BLaER1 treated with 17β-estradiol and CSF1 and Interleukin-3, amounts not matched to agents 10 nM and 100 nM (cell line): ENCODE measurements at regions not wholly inside any gene's neighbourhood (a gene's known extent, or its start where the extent isn't known, plus 50 kb on each side); places are given as distances from the start of the nearest gene placed in this dataset.
"Not testable (repeated sequence)": the region's sequence is repeated elsewhere in the genome, so short reads cannot be mapped to it uniquely, and the experiment has no call there.

ENCODE experiments used
- H3K27ac ChIP-seq, 11 experiments: shearing (Covaris generic); formaldehyde crosslinking; 2 replicates each; pipeline ENCODE4 v1.8.1; 2022
- H3K27me3 ChIP-seq, 11 experiments: shearing (Covaris generic); formaldehyde crosslinking; 2 replicates each; pipeline ENCODE4 v1.8.1; 2022
- H3K36me3 ChIP-seq, 11 experiments: shearing (Covaris generic); formaldehyde crosslinking; 2 replicates each; pipeline ENCODE4 v1.8.1; 2022
- H3K4me1 ChIP-seq, 10 experiments: shearing (Covaris generic); formaldehyde crosslinking; 2 replicates each; pipeline ENCODE4 v1.8.1; 2022
- H3K4me2 ChIP-seq, 11 experiments: shearing (Covaris generic); formaldehyde crosslinking; 2 replicates each; pipeline ENCODE4 v1.8.1; 2022
- H3K4me3 ChIP-seq, 10 experiments: shearing (Covaris generic); formaldehyde crosslinking; 2 replicates each; pipeline ENCODE4 v1.8.1; 2022
- H3K9ac ChIP-seq, 11 experiments: shearing (Covaris generic); formaldehyde crosslinking; 2 replicates each; pipeline ENCODE4 v1.8.1; 2022
- H3K9me3 ChIP-seq, 11 experiments: shearing (Covaris generic); formaldehyde crosslinking; replicated peaks in 1 of 11; 2 replicates each; pipeline ENCODE4 v1.8.1; 2022
- H4K20me1 ChIP-seq, 11 experiments: shearing (Covaris generic); formaldehyde crosslinking; 2 replicates each; pipeline ENCODE4 v1.8.1; 2022
- Cebpa-rat ChIP-seq, 11 experiments: shearing (Covaris generic); IDR thresholded peaks; 2 replicates each; pipeline ENCODE4 v1.8.1; 2022

DNA sequence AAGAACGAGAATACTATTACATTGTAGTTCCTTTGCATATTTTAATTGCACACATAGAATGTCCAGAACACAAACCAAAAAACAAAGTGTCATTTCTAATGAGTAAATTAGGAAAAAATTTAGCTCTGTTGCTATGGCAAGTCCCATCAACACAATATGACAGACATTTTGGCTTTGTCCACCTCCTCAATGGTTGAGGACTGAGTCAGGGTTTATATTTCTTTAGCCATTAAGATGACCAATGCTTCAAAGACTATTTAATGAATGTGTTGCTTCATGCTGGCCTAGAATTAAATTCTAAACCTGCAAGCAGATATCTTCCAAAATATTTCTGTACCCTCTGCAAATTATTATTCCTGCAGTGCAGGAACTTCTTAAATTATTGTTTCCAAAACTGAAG lies 719.2 kb downstream of the NTRK3 start:
- no peak overlapping the region for H3K9ac ChIP-seq

DNA sequence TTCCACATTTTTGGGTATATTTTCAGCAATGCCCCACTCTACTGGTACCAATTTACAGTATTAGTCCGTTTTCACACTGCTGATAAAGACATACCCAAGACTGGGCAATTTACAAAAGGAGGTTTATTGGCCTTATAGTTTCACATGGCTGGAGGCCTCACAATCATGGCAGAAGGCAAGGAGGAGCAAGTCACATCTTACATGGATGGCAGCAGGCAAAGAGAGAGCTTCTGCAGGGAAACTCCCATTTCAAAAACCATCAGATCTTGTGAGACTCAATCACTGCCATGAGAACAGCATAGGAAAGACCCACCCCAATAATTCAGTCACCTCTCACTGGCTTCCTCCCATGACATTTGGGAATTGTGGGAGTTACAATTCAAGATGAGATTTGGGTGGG lies 722.9 kb downstream of the NTRK3 start:
- H3K4me3 ChIP-seq, H3K27ac ChIP-seq, H3K4me2 ChIP-seq, H3K27me3 ChIP-seq, H3K9ac ChIP-seq, H3K4me1 ChIP-seq, H3K36me3 ChIP-seq, H4K20me1 ChIP-seq: not testable (repeated sequence)
- peaks cover 6 to 25% (median 16%) of the 10 kb centered on the region in 11 experiments; a peak in 21 of 22 replicates for H3K9me3 ChIP-seq

More for the DNA sequence above, 719.2 kb downstream of the NTRK3 start:
- Histone ChIP-seq H3K36me3 (no peaks in the 10 kb centered on the region), H3K27ac (no peak overlapping the region), H3K9me3 (peaks cover 6 to 24% (median 16%) of the 10 kb centered on the region in 11 experiments; a peak in 21 of 22 replicates), H3K4me1 (no peaks in the 10 kb centered on the region), H3K27me3 (no peaks in the 10 kb centered on the region), H4K20me1 (no peaks in the 10 kb centered on the region), H3K4me3 (no peak overlapping the region), H3K4me2 (no peak overlapping the region)
- TF ChIP-seq Cebpa-rat (IDR thresholded peaks at IDR 0.05): no peak

DNA sequence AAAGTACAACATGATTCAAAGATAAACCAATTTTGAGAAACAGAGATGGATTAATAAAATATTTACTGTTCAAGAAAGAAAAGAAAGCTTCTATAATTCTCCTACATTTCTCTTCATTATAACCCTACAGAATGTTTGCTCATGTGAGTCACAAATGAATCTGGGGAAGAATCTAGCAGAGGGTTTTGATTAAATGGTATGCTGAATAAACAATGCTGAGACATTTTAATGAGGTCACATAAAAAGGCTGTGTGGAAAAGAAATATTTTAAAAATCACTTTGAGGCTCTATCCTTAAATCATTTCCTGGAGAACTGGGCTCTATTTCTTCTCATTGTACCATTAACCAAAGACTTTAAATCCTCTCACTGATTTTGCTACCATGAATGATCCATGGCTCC lies 727.7 kb downstream of the NTRK3 start:
- TF ChIP-seq Cebpa-rat (IDR thresholded peaks at IDR 0.05): no peak

DNA sequence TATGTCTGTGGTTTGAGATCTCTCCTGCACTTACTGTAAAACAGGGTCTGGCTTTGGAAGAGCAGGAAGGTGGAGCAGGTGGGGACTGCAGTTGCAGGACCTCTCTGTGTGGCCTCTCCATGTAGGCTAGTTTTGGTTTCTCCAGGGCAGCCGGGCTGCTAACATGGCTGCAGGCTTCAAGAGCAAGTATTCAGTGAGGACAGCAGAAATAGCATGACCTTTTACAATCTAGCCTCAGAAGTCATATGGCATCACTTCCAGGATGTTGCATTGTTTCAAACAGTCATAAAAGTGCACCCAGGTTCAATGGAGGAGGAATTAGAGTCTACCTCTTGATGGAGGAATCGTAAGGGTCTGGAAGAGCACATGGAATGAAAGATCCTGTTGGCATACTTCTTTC lies 728.7 kb downstream of the NTRK3 start:
- TF ChIP-seq Cebpa-rat (IDR thresholded peaks at IDR 0.05): no peak

More for the DNA sequence above, 727.7 kb downstream of the NTRK3 start:
- Histone ChIP-seq H4K20me1 (no peaks in the 10 kb centered on the region), H3K9ac (no peak overlapping the region), H3K4me3 (no peak overlapping the region), H3K36me3 (no peaks in the 10 kb centered on the region), H3K27me3 (no peaks in the 10 kb centered on the region), H3K4me2 (no peak overlapping the region), H3K27ac (no peak overlapping the region), H3K4me1 (no peaks in the 10 kb centered on the region), H3K9me3 (peaks cover 5 to 16% (median 11%) of the 10 kb centered on the region in 11 experiments; a peak in 21 of 22 replicates)

DNA sequence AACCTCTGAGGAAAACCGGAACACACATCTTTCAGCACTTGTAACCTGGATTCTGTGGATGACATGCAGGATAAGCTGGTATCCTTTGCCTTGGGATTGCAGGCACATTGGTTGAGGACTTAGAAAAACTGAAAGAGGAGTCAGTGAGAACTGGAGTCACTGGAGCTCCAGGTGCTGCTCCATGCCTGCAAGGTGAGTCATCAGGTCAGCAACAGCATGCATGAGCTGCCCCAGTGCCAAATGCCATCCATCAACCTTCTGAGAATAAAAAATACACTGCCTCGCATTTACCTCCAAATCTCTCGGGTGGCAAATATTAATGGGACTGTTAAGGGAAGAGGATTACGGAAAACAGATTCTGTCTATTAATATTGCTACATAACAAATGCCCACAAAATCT lies 729.1 kb downstream of the NTRK3 start:
- Histone ChIP-seq H3K36me3 (no peaks in the 10 kb centered on the region), H3K4me1 (no peaks in the 10 kb centered on the region), H3K4me3 (no peak overlapping the region), H3K4me2 (no peak overlapping the region), H3K9me3 (peaks cover 0 to 2% (median 0%) of the 10 kb centered on the region in 11 experiments; a peak in 2 of 22 replicates), H3K27ac (no peak overlapping the region), H4K20me1 (no peaks in the 10 kb centered on the region), H3K9ac (no peak overlapping the region), H3K27me3 (no peaks in the 10 kb centered on the region)
- TF ChIP-seq Cebpa-rat (IDR thresholded peaks at IDR 0.05): no peak

More for the DNA sequence above, 728.7 kb downstream of the NTRK3 start:
- Histone ChIP-seq H4K20me1 (no peaks in the 10 kb centered on the region), H3K9ac (no peak overlapping the region), H3K36me3 (no peaks in the 10 kb centered on the region), H3K4me3 (no peak overlapping the region), H3K9me3 (peaks cover 0 to 7% (median 1%) of the 10 kb centered on the region in 11 experiments; a peak in 6 of 22 replicates), H3K27ac (no peak overlapping the region), H3K4me1 (no peaks in the 10 kb centered on the region), H3K4me2 (no peak overlapping the region), H3K27me3 (no peaks in the 10 kb centered on the region)

DNA sequence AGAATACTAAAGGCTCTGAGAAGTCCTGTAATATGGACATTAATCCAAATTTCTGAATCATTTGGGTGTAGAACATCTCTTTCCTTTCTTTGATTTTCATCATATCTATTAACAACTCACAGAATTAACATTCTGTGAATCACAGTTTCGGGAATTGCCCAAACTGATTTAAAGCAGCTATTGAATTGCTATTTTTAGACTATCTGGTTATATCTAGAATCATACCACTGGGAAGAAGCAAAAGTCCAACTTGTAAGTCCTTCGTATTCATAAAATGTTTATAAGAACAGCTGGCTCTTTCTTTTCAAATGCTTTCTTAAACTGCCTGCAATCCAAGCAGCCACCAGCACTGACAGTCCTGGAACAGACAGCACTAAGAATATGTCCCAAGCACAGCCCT lies 733.0 kb downstream of the NTRK3 start:
- TF ChIP-seq Cebpa-rat (IDR thresholded peaks at IDR 0.05): no peak
- H3K9me3 ChIP-seq: no peaks in the 10 kb centered on the region
- H3K27ac ChIP-seq: no peak overlapping the region
- no peaks in the 10 kb centered on the region for H3K27me3 ChIP-seq
- H3K4me2 ChIP-seq: no peak overlapping the region
- H3K36me3 ChIP-seq: no peaks in the 10 kb centered on the region
- H3K9ac ChIP-seq: no peak overlapping the region
- no peaks in the 10 kb centered on the region for H4K20me1 ChIP-seq
- no peak overlapping the region for H3K4me3 ChIP-seq
- no peaks in the 10 kb centered on the region for H3K4me1 ChIP-seq

DNA sequence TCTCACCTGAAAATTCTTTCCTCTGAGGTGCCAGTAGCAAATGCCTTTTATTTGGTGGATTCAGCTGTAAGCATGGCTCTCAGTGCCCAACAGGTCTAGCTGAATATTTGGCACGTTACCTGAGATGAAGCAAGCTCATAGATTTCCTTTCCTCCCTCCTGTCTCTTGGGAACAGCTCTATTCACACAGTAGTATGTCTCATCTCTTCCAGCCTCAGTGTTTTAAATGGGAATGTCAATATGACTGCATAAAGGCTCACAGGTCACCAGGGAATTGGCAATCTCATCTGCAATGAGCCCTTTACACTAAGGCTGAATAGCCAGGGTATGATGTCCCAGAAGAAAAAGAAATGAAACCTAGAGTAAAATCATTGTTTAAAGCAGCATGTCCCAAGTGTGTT lies 733.5 kb downstream of the NTRK3 start:
- Histone ChIP-seq H3K27ac (no peak overlapping the region), H3K9ac (no peak overlapping the region), H3K4me1 (no peaks in the 10 kb centered on the region), H3K9me3 (no peaks in the 10 kb centered on the region), H3K4me3 (no peak overlapping the region), H3K4me2 (no peak overlapping the region), H3K27me3 (no peaks in the 10 kb centered on the region), H3K36me3 (no peaks in the 10 kb centered on the region), H4K20me1 (no peaks in the 10 kb centered on the region)
- no peak for TF ChIP-seq Cebpa-rat (IDR thresholded peaks at IDR 0.05)

DNA sequence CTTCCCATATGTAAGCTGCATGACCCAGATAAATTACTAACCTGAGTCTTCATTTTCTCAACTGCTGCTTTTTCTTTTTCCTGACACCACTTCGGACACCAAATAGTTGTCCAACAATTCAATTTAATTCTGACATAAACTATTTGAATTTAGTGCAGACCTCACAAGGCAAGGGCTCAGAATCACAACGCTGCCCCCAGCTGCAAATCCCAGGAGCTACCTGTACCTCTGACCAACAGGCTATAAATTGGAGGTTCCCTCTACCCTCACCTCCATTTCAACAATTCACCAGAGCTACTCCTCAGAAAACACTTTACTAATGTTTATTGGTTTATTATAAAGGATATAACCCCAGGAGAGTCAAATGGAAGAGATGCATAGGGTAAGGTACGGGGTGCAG lies 737.6 kb downstream of the NTRK3 start:
- H4K20me1 ChIP-seq: no peaks in the 10 kb centered on the region
- H3K9me3 ChIP-seq: no peaks in the 10 kb centered on the region
- no peak for TF ChIP-seq Cebpa-rat (IDR thresholded peaks at IDR 0.05)
- H3K4me2 ChIP-seq: no peak overlapping the region
- H3K27ac ChIP-seq: no peak overlapping the region
- H3K4me3 ChIP-seq: no peak overlapping the region
- no peaks in the 10 kb centered on the region for H3K4me1 ChIP-seq
- no peaks in the 10 kb centered on the region for H3K36me3 ChIP-seq
- H3K27me3 ChIP-seq: no peaks in the 10 kb centered on the region
- no peak overlapping the region for H3K9ac ChIP-seq

DNA sequence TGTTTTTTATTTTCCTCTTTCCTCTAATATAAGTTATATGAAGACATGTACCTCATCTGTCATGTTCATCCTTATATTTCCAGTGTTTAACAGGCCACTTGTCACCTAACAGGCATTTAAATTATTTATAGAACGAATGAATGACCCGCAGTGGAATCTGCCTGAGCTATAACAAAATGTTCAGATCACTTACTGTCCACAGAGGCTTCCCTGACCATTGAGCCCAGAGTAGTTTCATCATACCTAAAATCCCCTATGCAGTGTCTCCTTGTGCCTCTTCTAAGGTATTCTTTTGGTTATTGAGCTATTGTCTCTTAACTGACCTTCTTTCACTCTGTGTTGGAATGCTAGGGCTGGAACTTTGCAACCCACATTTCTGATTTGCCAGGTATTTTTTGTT lies 748.5 kb downstream of the NTRK3 start:
- H3K36me3 ChIP-seq: no peaks in the 10 kb centered on the region
- peaks cover 0 to 8% (median 0%) of the 10 kb centered on the region in 11 experiments; a peak in 2 of 22 replicates for H3K9me3 ChIP-seq
- H3K27me3 ChIP-seq: no peaks in the 10 kb centered on the region
- H3K4me1 ChIP-seq: no peaks in the 10 kb centered on the region
- no peak overlapping the region for H3K4me2 ChIP-seq
- no peak overlapping the region for H3K9ac ChIP-seq
- H3K27ac ChIP-seq: no peak overlapping the region
- TF ChIP-seq Cebpa-rat (IDR thresholded peaks at IDR 0.05): no peak
- H4K20me1 ChIP-seq: no peaks in the 10 kb centered on the region
- no peak overlapping the region for H3K4me3 ChIP-seq

DNA sequence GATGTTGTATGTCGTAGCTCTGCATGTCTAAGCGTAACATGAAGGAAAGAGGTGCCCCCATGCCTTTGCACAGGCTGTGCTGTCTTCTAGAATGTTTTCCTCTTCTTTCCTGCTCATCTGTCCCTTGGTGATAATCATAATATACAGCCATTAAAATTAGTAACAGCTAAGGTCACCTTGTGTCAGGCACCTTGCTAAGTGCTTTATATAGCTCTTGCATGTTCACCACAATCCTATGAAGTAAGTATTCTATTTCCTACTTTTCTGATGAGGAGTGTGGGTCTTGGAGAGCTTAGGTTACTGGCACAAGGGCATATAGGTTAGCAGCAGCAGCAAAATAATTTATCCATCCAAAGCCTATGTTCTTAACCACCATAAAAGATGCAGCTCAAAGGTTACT lies 754.4 kb downstream of the NTRK3 start:
- Histone ChIP-seq H3K36me3 (no peaks in the 10 kb centered on the region), H3K27ac (no peak overlapping the region), H3K9ac (no peak overlapping the region), H4K20me1 (no peaks in the 10 kb centered on the region), H3K4me1 (no peaks in the 10 kb centered on the region), H3K27me3 (no peaks in the 10 kb centered on the region), H3K4me2 (no peak overlapping the region), H3K9me3 (no peaks in the 10 kb centered on the region), H3K4me3 (no peak overlapping the region)
- TF ChIP-seq Cebpa-rat (IDR thresholded peaks at IDR 0.05): no peak
